ENCODE measurements at regions not wholly inside any gene's neighbourhood (a gene's known extent, or its start where the extent isn't known, plus 50 kb on each side); places are given as distances from the start of the nearest gene placed in this dataset.

GRCh38 chr18:24954341-24954740 lies 397.6 kb downstream of the ZNF521 start:
- intact Hi-C loops (cut with micrococcal nuclease; ENCODE audit: unreplicated experiment): no loop called here
- CTCF ChIA-PET (ENCODE audit: unreplicated experiment): no interaction called here
- Histone ChIP-seq H3K9me3 (ENCODE audit: low read length) (no peaks in the 10 kb centered on the region), H3K4me2 (ENCODE audit: low read length) (no peak overlapping the region), H3K4me3 (ENCODE audit: low read depth, low read length, poor library complexity, severe bottlenecking) (no peak overlapping the region), H3K79me2 (ENCODE audit: insufficient read depth, low read depth, low read length) (no peaks in the 10 kb centered on the region), H4K20me1 (ENCODE audit: insufficient read depth, low read length) (no peaks in the 10 kb centered on the region), H3K4me1 (ENCODE audit: insufficient read depth, low read length, poor library complexity, severe bottlenecking) (no peaks in the 10 kb centered on the region), H2AFZ (ENCODE audit: low read length) (no peak overlapping the region), H3K36me3 (ENCODE audit: insufficient read depth, low read length) (no peaks in the 10 kb centered on the region), H3K9me2 (ENCODE audit: insufficient read depth, low read length) (no peaks in the 10 kb centered on the region), H3K27ac (ENCODE audit: low read depth, low read length, poor library complexity, severe bottlenecking) (no peak overlapping the region)
- no peak for DNase-seq (ENCODE audit: low spot score)
- no TSS peak for BruUV-seq (replicated peaks)
- POLR2A ChIA-PET: interaction anchor here (0.6 kb wide), 1 partner anchor 110 kb away, joined by 4 read pairs; no protein-coding TSS in a partner anchor
- TF ChIP-seq, protein P1, sequence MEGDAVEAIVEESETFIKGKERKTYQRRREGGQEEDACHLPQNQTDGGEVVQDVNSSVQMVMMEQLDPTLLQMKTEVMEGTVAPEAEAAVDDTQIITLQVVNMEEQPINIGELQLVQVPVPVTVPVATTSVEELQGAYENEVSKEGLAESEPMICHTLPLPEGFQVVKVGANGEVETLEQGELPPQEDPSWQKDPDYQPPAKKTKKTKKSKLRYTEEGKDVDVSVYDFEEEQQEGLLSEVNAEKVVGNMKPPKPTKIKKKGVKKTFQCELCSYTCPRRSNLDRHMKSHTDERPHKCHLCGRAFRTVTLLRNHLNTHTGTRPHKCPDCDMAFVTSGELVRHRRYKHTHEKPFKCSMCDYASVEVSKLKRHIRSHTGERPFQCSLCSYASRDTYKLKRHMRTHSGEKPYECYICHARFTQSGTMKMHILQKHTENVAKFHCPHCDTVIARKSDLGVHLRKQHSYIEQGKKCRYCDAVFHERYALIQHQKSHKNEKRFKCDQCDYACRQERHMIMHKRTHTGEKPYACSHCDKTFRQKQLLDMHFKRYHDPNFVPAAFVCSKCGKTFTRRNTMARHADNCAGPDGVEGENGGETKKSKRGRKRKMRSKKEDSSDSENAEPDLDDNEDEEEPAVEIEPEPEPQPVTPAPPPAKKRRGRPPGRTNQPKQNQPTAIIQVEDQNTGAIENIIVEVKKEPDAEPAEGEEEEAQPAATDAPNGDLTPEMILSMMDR (conservative IDR thresholded peaks at IDR 0.05; ENCODE audit: low read length): no peak
- TF ChIP-seq EZH2phosphoT487 (IDR thresholded peaks at IDR 0.05; ENCODE audit: borderline replicate concordance, low read depth, low read length): no peak

DNA sequence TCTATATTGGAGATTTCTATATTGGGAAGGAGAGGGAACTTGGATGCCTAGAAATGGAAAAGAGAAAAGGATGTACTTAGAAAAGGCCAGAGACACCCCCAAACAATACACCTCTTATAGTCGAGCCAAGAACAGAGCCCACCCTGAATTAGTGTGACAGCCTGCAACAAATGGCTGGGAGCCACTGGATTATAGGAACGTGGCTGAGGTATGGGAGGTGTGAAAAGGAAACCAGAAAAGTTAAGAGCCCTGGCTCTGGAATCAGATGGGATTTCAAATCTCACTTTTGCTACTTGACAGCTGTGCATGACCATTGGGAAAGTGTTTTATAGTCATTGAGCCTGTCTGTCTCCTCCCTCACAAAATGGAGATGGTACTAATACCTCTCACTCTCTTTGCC lies 394.0 kb downstream of the ZNF521 start:
- ChIA-PET POLR2A (no interaction called here), CTCF (ENCODE audit: unreplicated experiment) (no interaction called here)
- Histone ChIP-seq H3K27ac (ENCODE audit: low read depth, low read length, poor library complexity, severe bottlenecking) (no peak overlapping the region), H3K36me3 (ENCODE audit: insufficient read depth, low read length) (no peaks in the 10 kb centered on the region), H4K20me1 (ENCODE audit: insufficient read depth, low read length) (no peaks in the 10 kb centered on the region), H3K4me3 (ENCODE audit: low read depth, low read length, poor library complexity, severe bottlenecking) (no peak overlapping the region), H3K9me3 (ENCODE audit: low read length) (no peaks in the 10 kb centered on the region), H3K4me2 (ENCODE audit: low read length) (no peak overlapping the region), H3K9me2 (ENCODE audit: insufficient read depth, low read length) (no peaks in the 10 kb centered on the region), H2AFZ (ENCODE audit: low read length) (no peak overlapping the region), H3K79me2 (ENCODE audit: insufficient read depth, low read depth, low read length) (no peaks in the 10 kb centered on the region), H3K4me1 (ENCODE audit: insufficient read depth, low read length, poor library complexity, severe bottlenecking) (no peaks in the 10 kb centered on the region)
- DNase-seq (ENCODE audit: low spot score): no peak
- TF ChIP-seq, protein P1 (conservative IDR thresholded peaks at IDR 0.05; ENCODE audit: low read length): no peak
- BruUV-seq (replicated peaks): no TSS peak
- intact Hi-C loops (cut with micrococcal nuclease; ENCODE audit: unreplicated experiment): no loop called here

DNA sequence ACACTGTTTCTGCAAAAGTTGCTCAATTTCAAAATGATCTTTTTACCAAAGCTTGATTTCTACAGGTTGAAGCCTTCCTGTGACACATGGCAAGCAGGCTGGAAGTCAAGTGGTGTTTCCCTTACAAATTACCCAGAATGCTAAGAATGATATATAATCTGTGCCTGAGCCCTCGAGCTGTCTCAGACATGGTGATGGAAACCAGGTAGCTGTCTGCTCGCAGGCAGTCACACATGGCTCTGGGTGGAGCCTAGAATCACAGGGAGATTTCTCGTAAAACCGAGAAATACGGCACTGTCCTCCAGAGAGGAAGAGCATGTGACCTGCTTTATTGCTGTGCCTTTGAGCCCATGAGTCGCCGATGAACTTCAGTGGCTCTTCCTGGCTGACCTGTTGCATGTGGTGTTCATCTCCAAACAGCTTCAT lies 392.9 kb downstream of the ZNF521 start:
- Histone ChIP-seq H3K4me1 (ENCODE audit: insufficient read depth, low read length, poor library complexity, severe bottlenecking) (peaks cover 4% of the 10 kb centered on the region), H3K79me2 (ENCODE audit: insufficient read depth, low read depth, low read length) (no peaks in the 10 kb centered on the region), H4K20me1 (ENCODE audit: insufficient read depth, low read length) (no peaks in the 10 kb centered on the region), H2AFZ (ENCODE audit: low read length) (no peak overlapping the region), H3K9me2 (ENCODE audit: insufficient read depth, low read length) (no peaks in the 10 kb centered on the region), H3K36me3 (ENCODE audit: insufficient read depth, low read length) (no peaks in the 10 kb centered on the region), H3K4me3 (ENCODE audit: low read depth, low read length, poor library complexity, severe bottlenecking) (no peak overlapping the region), H3K9me3 (ENCODE audit: low read length) (no peaks in the 10 kb centered on the region), H3K27ac (ENCODE audit: low read depth, low read length, poor library complexity, severe bottlenecking) (no peak overlapping the region), H3K4me2 (ENCODE audit: low read length) (no peak overlapping the region)
- ChIA-PET CTCF (ENCODE audit: unreplicated experiment) (no interaction called here), POLR2A (no interaction called here)
- DNase-seq (ENCODE audit: low spot score): no peak
- intact Hi-C loops (cut with micrococcal nuclease; ENCODE audit: unreplicated experiment): no loop called here
- BruUV-seq (replicated peaks): no TSS peak
- TF ChIP-seq, protein P1 (conservative IDR thresholded peaks at IDR 0.05; ENCODE audit: low read length): no peak
- TF ChIP-seq EZH2phosphoT487 (IDR thresholded peaks at IDR 0.05; ENCODE audit: borderline replicate concordance, low read depth, low read length): no peak

All from OCI-LY7 (cell line).